ENCODE measurements at regions not wholly inside any gene's neighbourhood (a gene's known extent, or its start where the extent isn't known, plus 50 kb on each side); places are given as distances from the start of the nearest gene placed in this dataset.
A peak's percentile ranks its signal among the peaks of the same experiment; 100 is the strongest.

DNA sequence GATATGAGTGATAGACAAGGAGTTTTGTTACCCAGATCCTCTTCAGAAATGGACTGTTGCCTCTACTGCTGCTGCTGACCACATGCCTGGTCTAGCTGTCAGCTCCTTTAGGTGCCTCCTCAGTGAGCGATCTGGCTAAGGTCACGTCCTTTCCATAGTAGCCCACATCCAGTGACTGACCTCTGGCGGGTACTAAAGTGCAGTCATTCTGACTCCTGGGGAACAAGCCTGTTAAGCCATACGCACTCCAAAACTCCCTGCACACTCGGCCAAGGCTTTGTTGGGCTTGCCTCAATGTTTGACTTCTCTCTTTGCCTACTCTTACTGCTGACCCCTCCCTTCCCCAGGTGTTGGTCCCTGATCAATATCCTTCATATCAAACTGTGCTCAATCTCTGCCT lies 685.2 kb downstream of the IRS1 start:
- Histone ChIP-seq H2BK20ac (ENCODE audit: low read depth, low read length, poor library complexity, severe bottlenecking) (no peak overlapping the region), H3K27ac (ENCODE audit: insufficient read length, low read depth, low read length) (no peak overlapping the region), H3K18ac (ENCODE audit: insufficient read length, low read depth, low read length) (no peak overlapping the region), H2BK15ac (ENCODE audit: low read depth, low read length) (no peak overlapping the region), H3K23me2 (ENCODE audit: insufficient read length, low read depth, low read length, poor library complexity, severe bottlenecking) (no peaks in the 10 kb centered on the region), H3T11ph (ENCODE audit: low read length) (no peak overlapping the region), H4K8ac (replicated peaks; ENCODE audit: insufficient read length, low read depth, low read length) (no peak overlapping the region), H3K79me2 (ENCODE audit: insufficient read depth, low read length) (no peaks in the 10 kb centered on the region), H3K27me3 (ENCODE audit: insufficient read depth, low read length) (no peaks in the 10 kb centered on the region), H2BK5ac (ENCODE audit: insufficient read length, low read length) (no peak overlapping the region), H3K9ac (ENCODE audit: extremely low read depth, insufficient read length, low read length) (no peak overlapping the region), H3K4ac (ENCODE audit: low read depth, low read length) (no peak overlapping the region), H3K14ac (ENCODE audit: insufficient read depth, low read length) (no peak overlapping the region), H3K4me1 (ENCODE audit: insufficient read depth, low read length) (peaks cover 2% of the 10 kb centered on the region; the same call in 1 of the 2 replicates), H3K9me3 (ENCODE audit: control insufficient read depth, low read depth, low read length) (no peaks in the 10 kb centered on the region), H2AFZ (ENCODE audit: low read length) (no peak overlapping the region), H4K91ac (ENCODE audit: insufficient read length, low read depth, low read length) (no peak overlapping the region), H3K23ac (ENCODE audit: insufficient read length, low read depth, low read length) (no peak overlapping the region), H2BK120ac (ENCODE audit: low read depth, low read length, poor library complexity, severe bottlenecking) (no peak overlapping the region), H3K4me2 (ENCODE audit: insufficient read depth, insufficient read length, low read length) (no peak overlapping the region), H3K56ac (ENCODE audit: insufficient read length, low read depth, low read length) (no peak overlapping the region), H2BK12ac (ENCODE audit: insufficient read length, low read depth, low read length) (no peak overlapping the region), H4K5ac (ENCODE audit: insufficient read length, low read depth, low read length) (no peak overlapping the region), H2AK5ac (ENCODE audit: insufficient read length, low read length) (no peak overlapping the region), H4K20me1 (ENCODE audit: control insufficient read depth, insufficient read depth, insufficient read length) (no peaks in the 10 kb centered on the region), H3K79me1 (ENCODE audit: insufficient read depth, low read depth, low read length, poor library complexity, severe bottlenecking) (no peaks in the 10 kb centered on the region)
- no peak overlapping the region for H3K4me3 Mint-ChIP-seq
- no peak for DNase-seq
- peaks cover 43 to 45% of the 10 kb centered on the region in 2 experiments for H3K4me1 Mint-ChIP-seq
- no CpG with 5 or more reads among the region's 5 CpGs for WGBS (ENCODE audit: extremely low coverage, insufficient read length, low lambda C conversion rate)
- H3K27ac Mint-ChIP-seq: 0 out of 7 replicates have a peak overlapping the region, but pooled peaks of 2 of the 3 experiments have one; percentile 2
- no peaks in the 10 kb centered on the region for H3K27me3 Mint-ChIP-seq (ENCODE audit: low read depth)
- peaks cover 0 to 2% (median 2%) of the 10 kb centered on the region in 3 experiments; a peak in 4 of 7 replicates for H3K36me3 Mint-ChIP-seq (ENCODE audit: insufficient read depth in 1 of 3, low read depth in 3 of 3)
- TF ChIP-seq CTCF (conservative IDR thresholded peaks at IDR 0.05): no peak
- H3K9me3 Mint-ChIP-seq: no peaks in the 10 kb centered on the region; a peak in 3 of 5 replicates

Data from H9 (cell line).